ENCODE measurements at regions not wholly inside any gene's neighbourhood (a gene's known extent, or its start where the extent isn't known, plus 50 kb on each side); places are given as distances from the start of the nearest gene placed in this dataset.

DNA sequence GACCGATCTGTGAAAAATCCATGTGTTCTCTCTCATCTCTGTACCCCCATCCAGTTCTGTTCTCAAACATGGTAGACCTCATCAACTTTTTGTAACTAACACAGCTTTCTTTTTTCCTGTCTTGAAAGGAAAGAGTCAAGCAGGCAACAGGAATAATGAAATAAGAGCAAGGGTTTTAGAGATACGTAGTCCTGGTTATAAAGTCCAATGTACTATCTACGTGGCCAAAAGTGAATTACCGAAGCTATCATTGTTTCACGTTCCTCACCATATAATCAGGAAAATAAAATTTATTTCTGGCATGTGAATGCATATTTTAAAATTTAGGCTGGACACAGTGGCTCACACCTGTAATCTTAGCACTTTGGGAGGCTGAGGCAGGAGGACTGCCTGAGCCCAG, 472.2 kb upstream of the ANO3 start:
- no peak for DNase-seq (ENCODE audit: low read depth)
- no peak overlapping the region for H3K4me3 ChIP-seq (ENCODE audit: low read depth, low read length)
- TF ChIP-seq, protein P1, sequence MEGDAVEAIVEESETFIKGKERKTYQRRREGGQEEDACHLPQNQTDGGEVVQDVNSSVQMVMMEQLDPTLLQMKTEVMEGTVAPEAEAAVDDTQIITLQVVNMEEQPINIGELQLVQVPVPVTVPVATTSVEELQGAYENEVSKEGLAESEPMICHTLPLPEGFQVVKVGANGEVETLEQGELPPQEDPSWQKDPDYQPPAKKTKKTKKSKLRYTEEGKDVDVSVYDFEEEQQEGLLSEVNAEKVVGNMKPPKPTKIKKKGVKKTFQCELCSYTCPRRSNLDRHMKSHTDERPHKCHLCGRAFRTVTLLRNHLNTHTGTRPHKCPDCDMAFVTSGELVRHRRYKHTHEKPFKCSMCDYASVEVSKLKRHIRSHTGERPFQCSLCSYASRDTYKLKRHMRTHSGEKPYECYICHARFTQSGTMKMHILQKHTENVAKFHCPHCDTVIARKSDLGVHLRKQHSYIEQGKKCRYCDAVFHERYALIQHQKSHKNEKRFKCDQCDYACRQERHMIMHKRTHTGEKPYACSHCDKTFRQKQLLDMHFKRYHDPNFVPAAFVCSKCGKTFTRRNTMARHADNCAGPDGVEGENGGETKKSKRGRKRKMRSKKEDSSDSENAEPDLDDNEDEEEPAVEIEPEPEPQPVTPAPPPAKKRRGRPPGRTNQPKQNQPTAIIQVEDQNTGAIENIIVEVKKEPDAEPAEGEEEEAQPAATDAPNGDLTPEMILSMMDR (IDR thresholded peaks at IDR 0.05; ENCODE audit: insufficient read depth, low read depth, low read length, missing control alignments) = no peak

DNA sequence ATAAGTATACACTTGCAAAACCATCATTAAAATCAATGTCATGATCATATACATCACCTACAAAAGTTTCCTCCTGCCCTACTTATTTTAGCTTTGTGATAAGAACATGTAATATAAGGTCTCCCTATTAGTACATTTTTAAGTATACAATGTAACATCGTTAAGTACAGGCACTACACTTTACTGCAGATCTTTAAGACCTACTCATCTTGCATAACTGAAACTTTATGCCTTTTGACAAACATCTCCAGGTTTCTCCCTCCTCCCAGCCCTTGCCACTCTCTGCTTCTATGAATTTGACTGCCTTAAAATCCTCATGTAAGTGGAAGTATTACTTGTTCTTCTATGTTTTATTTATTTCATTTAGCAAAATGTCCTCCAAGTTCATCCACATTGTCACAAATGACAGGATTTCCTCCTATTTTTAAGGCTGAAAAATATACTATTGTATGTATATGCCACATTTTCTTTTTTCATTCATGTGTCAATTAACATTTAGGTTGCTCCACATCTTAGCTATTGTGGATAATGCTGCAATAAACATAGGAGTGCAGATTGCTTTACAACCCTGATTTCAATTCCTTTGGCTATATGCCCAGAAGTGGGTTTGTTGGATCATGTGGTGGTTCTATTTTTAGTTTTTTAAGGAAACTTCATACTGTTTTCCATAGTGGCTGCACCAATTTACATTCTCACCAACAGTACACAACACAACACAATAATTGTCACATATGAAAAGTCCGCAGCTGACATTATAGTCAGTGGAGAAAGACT, 471.1 kb upstream of the ANO3 start:
- TF ChIP-seq, protein P1 (IDR thresholded peaks at IDR 0.05; ENCODE audit: insufficient read depth, low read depth, low read length, missing control alignments) = no peak
- no peak overlapping the region for H3K4me3 ChIP-seq (ENCODE audit: low read depth, low read length)
- no peak for DNase-seq (ENCODE audit: low read depth)

DNA sequence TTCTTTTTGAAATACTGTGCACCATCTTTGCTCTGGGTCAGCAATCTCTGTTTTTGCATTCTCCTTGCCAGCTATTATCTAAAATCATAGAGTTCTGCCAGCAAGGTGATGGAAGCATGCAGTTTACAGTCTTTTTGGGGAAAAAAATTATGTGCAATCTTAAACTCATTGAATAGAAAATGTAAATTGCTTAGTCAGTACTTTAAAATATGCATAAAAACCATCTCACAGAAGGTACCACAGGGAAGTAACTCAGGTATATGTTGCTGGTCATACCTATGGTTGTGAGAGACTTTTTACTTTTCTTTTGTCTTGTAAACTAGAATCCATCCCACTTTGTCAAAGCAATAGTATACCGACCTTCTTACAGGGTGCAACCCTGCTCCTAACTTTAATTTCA, 469.8 kb upstream of the ANO3 start:
- TF ChIP-seq, protein P1 (IDR thresholded peaks at IDR 0.05; ENCODE audit: insufficient read depth, low read depth, low read length, missing control alignments) = no peak
- no peak for DNase-seq (ENCODE audit: low read depth)
- H3K4me3 ChIP-seq (ENCODE audit: low read depth, low read length) = no peak overlapping the region

DNA sequence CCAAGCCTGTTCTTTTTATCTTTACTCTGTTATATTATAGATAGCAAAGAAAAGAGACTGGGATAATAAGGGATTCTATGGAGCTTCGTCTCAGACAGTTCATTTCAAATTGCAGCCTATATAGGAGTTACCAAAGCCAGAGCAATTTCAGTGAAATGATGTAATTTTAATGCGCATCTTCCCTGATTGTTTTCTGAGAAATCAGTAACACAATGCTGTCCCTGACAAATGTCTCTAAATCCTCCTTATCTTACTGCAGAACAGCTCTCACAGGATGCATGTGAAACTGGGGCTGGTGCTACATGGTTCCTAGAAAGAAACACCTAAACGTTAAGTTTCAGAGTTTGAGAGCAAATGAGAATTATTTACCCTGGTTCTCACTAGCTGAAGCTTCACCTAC, 467.9 kb upstream of the ANO3 start:
- no peak for DNase-seq (ENCODE audit: low read depth)
- H3K4me3 ChIP-seq (ENCODE audit: low read depth, low read length) = no peak overlapping the region
- TF ChIP-seq, protein P1 (IDR thresholded peaks at IDR 0.05; ENCODE audit: insufficient read depth, low read depth, low read length, missing control alignments) = no peak

GRCh38 chr11:25876456-25876965, 455.4 kb upstream of the ANO3 start:
- DNase-seq (ENCODE audit: low read depth) = no peak
- TF ChIP-seq, protein P1 (IDR thresholded peaks at IDR 0.05; ENCODE audit: insufficient read depth, low read depth, low read length, missing control alignments) = no peak
- no peak overlapping the region for H3K4me3 ChIP-seq (ENCODE audit: low read depth, low read length)

DNA sequence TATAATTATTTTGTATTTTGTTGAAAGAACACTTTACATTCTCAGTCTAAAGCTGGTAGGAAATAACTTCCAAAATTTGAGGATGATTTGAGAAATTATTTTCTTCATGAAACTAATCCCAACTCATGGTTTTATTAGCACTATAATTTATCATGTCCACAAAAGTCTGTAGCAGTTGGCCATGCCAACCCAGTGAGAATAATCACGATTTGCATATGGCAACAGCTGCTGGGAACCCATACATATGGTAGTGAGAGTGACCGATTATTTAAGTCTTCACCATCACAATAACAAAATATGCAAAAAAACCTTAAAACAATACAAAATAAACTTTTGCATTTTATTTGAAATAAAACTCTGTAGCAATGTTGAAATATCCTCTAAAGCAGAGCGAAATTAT, 445.9 kb upstream of the ANO3 start:
- H3K4me3 ChIP-seq (ENCODE audit: low read depth, low read length) = no peak overlapping the region
- DNase-seq (ENCODE audit: low read depth) = no peak
- TF ChIP-seq, protein P1 (IDR thresholded peaks at IDR 0.05; ENCODE audit: insufficient read depth, low read depth, low read length, missing control alignments) = no peak

Measured in GM12865 (cell line).